ENCODE measurements at regions not wholly inside any gene's neighbourhood (a gene's known extent, or its start where the extent isn't known, plus 50 kb on each side); places are given as distances from the start of the nearest gene placed in this dataset.

GRCh38 chr10:28738200-28738599, 60.9 kb downstream of the BAMBI start:
- TF ChIP-seq ZNF184 (tag by site-specific recombination; IDR thresholded peaks at IDR 0.05): no peak
- TF ChIP-seq, protein P1, sequence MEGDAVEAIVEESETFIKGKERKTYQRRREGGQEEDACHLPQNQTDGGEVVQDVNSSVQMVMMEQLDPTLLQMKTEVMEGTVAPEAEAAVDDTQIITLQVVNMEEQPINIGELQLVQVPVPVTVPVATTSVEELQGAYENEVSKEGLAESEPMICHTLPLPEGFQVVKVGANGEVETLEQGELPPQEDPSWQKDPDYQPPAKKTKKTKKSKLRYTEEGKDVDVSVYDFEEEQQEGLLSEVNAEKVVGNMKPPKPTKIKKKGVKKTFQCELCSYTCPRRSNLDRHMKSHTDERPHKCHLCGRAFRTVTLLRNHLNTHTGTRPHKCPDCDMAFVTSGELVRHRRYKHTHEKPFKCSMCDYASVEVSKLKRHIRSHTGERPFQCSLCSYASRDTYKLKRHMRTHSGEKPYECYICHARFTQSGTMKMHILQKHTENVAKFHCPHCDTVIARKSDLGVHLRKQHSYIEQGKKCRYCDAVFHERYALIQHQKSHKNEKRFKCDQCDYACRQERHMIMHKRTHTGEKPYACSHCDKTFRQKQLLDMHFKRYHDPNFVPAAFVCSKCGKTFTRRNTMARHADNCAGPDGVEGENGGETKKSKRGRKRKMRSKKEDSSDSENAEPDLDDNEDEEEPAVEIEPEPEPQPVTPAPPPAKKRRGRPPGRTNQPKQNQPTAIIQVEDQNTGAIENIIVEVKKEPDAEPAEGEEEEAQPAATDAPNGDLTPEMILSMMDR (tag by site-specific recombination; IDR thresholded peaks at IDR 0.05): no peak
- TF ChIP-seq ZNF366 (tag by site-specific recombination; conservative IDR thresholded peaks at IDR 0.05): no peak
- TF ChIP-seq, protein P2, sequence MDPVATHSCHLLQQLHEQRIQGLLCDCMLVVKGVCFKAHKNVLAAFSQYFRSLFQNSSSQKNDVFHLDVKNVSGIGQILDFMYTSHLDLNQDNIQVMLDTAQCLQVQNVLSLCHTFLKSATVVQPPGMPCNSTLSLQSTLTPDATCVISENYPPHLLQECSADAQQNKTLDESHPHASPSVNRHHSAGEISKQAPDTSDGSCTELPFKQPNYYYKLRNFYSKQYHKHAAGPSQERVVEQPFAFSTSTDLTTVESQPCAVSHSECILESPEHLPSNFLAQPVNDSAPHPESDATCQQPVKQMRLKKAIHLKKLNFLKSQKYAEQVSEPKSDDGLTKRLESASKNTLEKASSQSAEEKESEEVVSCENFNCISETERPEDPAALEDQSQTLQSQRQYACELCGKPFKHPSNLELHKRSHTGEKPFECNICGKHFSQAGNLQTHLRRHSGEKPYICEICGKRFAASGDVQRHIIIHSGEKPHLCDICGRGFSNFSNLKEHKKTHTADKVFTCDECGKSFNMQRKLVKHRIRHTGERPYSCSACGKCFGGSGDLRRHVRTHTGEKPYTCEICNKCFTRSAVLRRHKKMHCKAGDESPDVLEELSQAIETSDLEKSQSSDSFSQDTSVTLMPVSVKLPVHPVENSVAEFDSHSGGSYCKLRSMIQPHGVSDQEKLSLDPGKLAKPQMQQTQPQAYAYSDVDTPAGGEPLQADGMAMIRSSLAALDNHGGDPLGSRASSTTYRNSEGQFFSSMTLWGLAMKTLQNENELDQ (tag by site-specific recombination; IDR thresholded peaks at IDR 0.05; ENCODE audit: low read depth): no peak
- TF ChIP-seq ZNF16 (tag by site-specific recombination; IDR thresholded peaks at IDR 0.05; ENCODE audit: low read depth): no peak
- no peak for TF ChIP-seq REPIN1 (tag by site-specific recombination; IDR thresholded peaks at IDR 0.05; ENCODE audit: low read depth)
- no peak for TF ChIP-seq ZFP3 (tag by site-specific recombination; IDR thresholded peaks at IDR 0.05; ENCODE audit: low read depth)
